CD14-positive monocyte (primary cell): ENCODE measurements at regions not wholly inside any gene's neighbourhood (a gene's known extent, or its start where the extent isn't known, plus 50 kb on each side); places are given as distances from the start of the nearest gene placed in this dataset.
A peak's percentile ranks its signal among the peaks of the same experiment; 100 is the strongest.

Source experiments
- DNase-seq, 3 donors: peaks; one replicate each; pipeline ENCODE4 v3.0.0-alpha.2; 2011 to 2022
- H2AFZ ChIP-seq: 2 replicates; pipeline ENCODE4 v1.6.0; 2012; ENCODE audit warnings: mild to moderate bottlenecking, low read depth, low read length, inconsistent platforms; ENCODE audit not compliant: insufficient read depth, poor library complexity, severe bottlenecking
- H3K27ac ChIP-seq, 2 donors: 1 replicate in 1 of 2; 2 replicates in 1 of 2; pipeline ENCODE4 v1.5.1; 2012 to 2013; ENCODE audit warnings: low read length in 2 of 2, control low read depth in 1 of 2, inconsistent platforms in 1 of 2, low read depth in 1 of 2, mild to moderate bottlenecking in 1 of 2
- H3K27me3 ChIP-seq, 2 donors: one replicate each; pipeline versions ENCODE4 v1.6.0 to v1.6.1; 2011 to 2013; ENCODE audit warnings: low read length in 2 of 2; ENCODE audit not compliant: control insufficient read depth in 2 of 2, insufficient read depth in 2 of 2
- H3K36me3 ChIP-seq, 2 donors: replicated peaks in 1 of 2; 1 replicate in 1 of 2; 2 replicates in 1 of 2; pipeline versions ENCODE4 v1.5.1 to v1.6.1; 2012 to 2013; ENCODE audit warnings: low read length in 2 of 2, control low read depth in 1 of 2, inconsistent platforms in 1 of 2, mild to moderate bottlenecking in 1 of 2; ENCODE audit not compliant: insufficient read depth in 2 of 2, control insufficient read depth in 1 of 2
- H3K4me1 ChIP-seq, 2 donors: 1 replicate in 1 of 2; 2 replicates in 1 of 2; pipeline versions ENCODE4 v1.5.1 to v1.6.1; 2012 to 2013; ENCODE audit warnings: low read length in 2 of 2, control low read depth in 1 of 2, inconsistent platforms in 1 of 2, mild to moderate bottlenecking in 1 of 2, moderate library complexity in 1 of 2; ENCODE audit not compliant: insufficient read depth in 2 of 2, control insufficient read depth in 1 of 2
- H3K4me2 ChIP-seq: replicated peaks from 2 replicates; pipeline ENCODE3; 2012; ENCODE audit warnings: low read length, moderate library complexity, mild to moderate bottlenecking; ENCODE audit not compliant: poor library complexity, severe bottlenecking; ENCODE audit errors: extremely low read depth
- H3K4me3 ChIP-seq, 3 experiments: fragments of 200-600 bp in 1 of 3; sonication (generic) in 1 of 3; replicated peaks in 1 of 3; 1 replicate in 2 of 3; 2 replicates in 1 of 3; pipeline ENCODE4 v1.5.1; 2011 to 2013; ENCODE audit warnings: low read length in 3 of 3, mild to moderate bottlenecking in 3 of 3, control low read depth in 2 of 3, low read depth in 2 of 3, inconsistent platforms in 1 of 3, moderate library complexity in 1 of 3
- H3K79me2 ChIP-seq: 2 replicates; pipeline ENCODE4 v1.6.0; 2012; ENCODE audit warnings: mild to moderate bottlenecking, control low read depth, inconsistent platforms, low read length, moderate library complexity; ENCODE audit not compliant: insufficient read depth
- H3K9ac ChIP-seq: 2 replicates; pipeline ENCODE4 v1.6.0; 2017; ENCODE audit warnings: low read length, mild to moderate bottlenecking; ENCODE audit not compliant: insufficient read depth, poor library complexity, severe bottlenecking
- H3K9me3 ChIP-seq, 2 donors: replicated peaks in 1 of 2; 1 replicate in 1 of 2; 2 replicates in 1 of 2; pipeline versions ENCODE4 v1.5.1 to v1.6.1; 2012 to 2013; ENCODE audit warnings: low read length in 2 of 2, control low read depth in 1 of 2; ENCODE audit not compliant: control insufficient read depth in 1 of 2, insufficient read depth in 1 of 2
- H4K20me1 ChIP-seq: 2 replicates; pipeline ENCODE4 v1.6.0; 2012; ENCODE audit warnings: mild to moderate bottlenecking, low read length, control low read depth, moderate library complexity; ENCODE audit not compliant: insufficient read depth
- H3K27ac Mint-ChIP-seq, 7 donors: one replicate each; pipeline ENCODE4 v1.8.0; 2020; ENCODE audit warnings: mild to moderate bottlenecking in 7 of 7, mixed read lengths in 7 of 7, moderate library complexity in 6 of 7, inconsistent platforms in 2 of 7
- H3K27me3 Mint-ChIP-seq, 3 donors: one replicate each; pipeline ENCODE4 v1.8.0; 2021 to 2022; ENCODE audit warnings: low read depth in 3 of 3, mild to moderate bottlenecking in 3 of 3, mixed read lengths in 3 of 3, moderate library complexity in 3 of 3, inconsistent platforms in 1 of 3
- H3K36me3 Mint-ChIP-seq, 2 donors: one replicate each; pipeline ENCODE4 v1.8.0; 2020; ENCODE audit warnings: mixed read lengths in 2 of 2, inconsistent platforms in 1 of 2, mild to moderate bottlenecking in 1 of 2
- H3K4me1 Mint-ChIP-seq: one replicate; pipeline ENCODE4 v1.8.0; 2020; ENCODE audit warnings: mild to moderate bottlenecking, mixed read lengths
- H3K4me3 Mint-ChIP-seq, 2 donors: one replicate each; pipeline ENCODE4 v1.8.0; 2020; ENCODE audit warnings: mild to moderate bottlenecking in 2 of 2, mixed read lengths in 2 of 2, moderate library complexity in 1 of 2
- H3K9me3 Mint-ChIP-seq, 7 donors: one replicate each; pipeline ENCODE4 v1.8.0; 2020 to 2022; ENCODE audit warnings: mixed read lengths in 7 of 7, mild to moderate bottlenecking in 6 of 7, moderate library complexity in 6 of 7, inconsistent platforms in 2 of 7
- CTCF ChIP-seq: fragments of 200-600 bp; IDR thresholded peaks from one replicate; pipeline ENCODE4 v1.8.0; 2022; ENCODE audit warnings: antibody characterized with exemption, mild to moderate bottlenecking
- WGBS: methylation state at CpG from one replicate; pipeline ENCODE4 v1.1.5; 2013; ENCODE audit warnings: missing lambda C conversion rate; ENCODE audit not compliant: insufficient coverage; 5-methylcytosine and 5-hydroxymethylcytosine counted together
- intact Hi-C, 2 donors: fragments of 100-400 bp; cut with micrococcal nuclease; formaldehyde crosslinking; loops; one replicate each; pipeline versions ENCODE4 v1.15.0 to v1.15.1; 2023

GRCh38 chr9:14993061-14993800 is 83.0 kb upstream of the FREM1 start:
- Histone ChIP-seq H3K27ac (peak overlapping the region in 1 of 2 donors; percentile 7), H3K36me3 (no peaks in the 10 kb centered on the region), H4K20me1 (no peaks in the 10 kb centered on the region), H3K4me1 (peaks cover 27 to 28% of the 10 kb centered on the region in 2 donors), H3K79me2 (no peaks in the 10 kb centered on the region), H3K27me3 (no peaks in the 10 kb centered on the region), H3K9ac (peak overlapping the region; percentile 38), H3K4me3 (peak overlapping the region; percentile 57 to 83 (median 73)), H2AFZ (peak overlapping the region; percentile 93), H3K9me3 (no peaks in the 10 kb centered on the region), H3K4me2 (peak overlapping the region; percentile 89)
- Mint-ChIP-seq H3K4me1 (peaks cover 27% of the 10 kb centered on the region), H3K9me3 (peaks cover 5 to 16% (median 8%) of the 10 kb centered on the region in 7 donors), H3K27me3 (peaks cover 2 to 5% (median 3%) of the 10 kb centered on the region in 3 donors), H3K36me3 (no peaks in the 10 kb centered on the region), H3K27ac (peak overlapping the region in 3 of 7 donors; percentile 35 to 82 (median 71)), H3K4me3 (peak overlapping the region; percentile 76 to 86)
- intact Hi-C loops, result no loop called here
- 6% methylated on average over 41 of the region's 49 CpGs for WGBS
- TF ChIP-seq CTCF, result no peak
- peak in 2 of 3 donors; percentile 1 to 21 for DNase-seq

- H3K36me3 Mint-ChIP-seq, result no peaks in the 10 kb centered on the region
- H3K4me1 Mint-ChIP-seq, result peaks cover 27% of the 10 kb centered on the region
- no peaks in the 10 kb centered on the region for H3K9me3 ChIP-seq
- no peak for DNase-seq
- peaks cover 5 to 16% (median 8%) of the 10 kb centered on the region in 7 donors for H3K9me3 Mint-ChIP-seq
- TF ChIP-seq CTCF, result no peak
- H3K36me3 ChIP-seq, result no peaks in the 10 kb centered on the region
- peak overlapping the region in 1 of 2 donors; percentile 53 for H3K27ac ChIP-seq
- peak overlapping the region; percentile 76 to 86 for H3K4me3 Mint-ChIP-seq
- H3K79me2 ChIP-seq, result no peaks in the 10 kb centered on the region
- H3K27me3 ChIP-seq, result no peaks in the 10 kb centered on the region
- peaks cover 1 to 5% (median 2%) of the 10 kb centered on the region in 3 donors for H3K27me3 Mint-ChIP-seq
- H2AFZ ChIP-seq, result peak overlapping the region; percentile 93
- no peak overlapping the region for H3K9ac ChIP-seq
- no peaks in the 10 kb centered on the region for H4K20me1 ChIP-seq
- intact Hi-C loops, result no loop called here
- H3K4me1 ChIP-seq, result peaks cover 27 to 28% of the 10 kb centered on the region in 2 donors
- peak overlapping the region in 2 of 3 experiments; percentile 22 to 83 for H3K4me3 ChIP-seq
- H3K4me2 ChIP-seq, result peak overlapping the region; percentile 89
- WGBS, result 90% methylated on average over 2 of the region's 5 CpGs
- H3K27ac Mint-ChIP-seq, result peak overlapping the region in 6 of 7 donors; percentile 5 to 82 (median 62)
Measured at GRCh38 chr9:14992516-14992915, 82.3 kb upstream of the FREM1 start.
